Tibial artery (tissue), 4 donors: ENCODE measurements at regions not wholly inside any gene's neighbourhood (a gene's known extent, or its start where the extent isn't known, plus 50 kb on each side); places are given as distances from the start of the nearest gene placed in this dataset.

Experiments used
- DNase-seq, 2 donors: peaks; one replicate each; pipeline ENCODE4 v3.0.0-alpha.2; 2019
- H3K27ac ChIP-seq, 2 donors: fragments of 200-600 bp; sonication (generic) in 1 of 2; 1 replicate in 1 of 2; 2 replicates in 1 of 2; pipeline ENCODE4 v1.5.1; 2018 to 2019; ENCODE audit warnings: mild to moderate bottlenecking in 1 of 2
- H3K27me3 ChIP-seq, 2 donors: fragments of 200-600 bp; sonication (generic) in 1 of 2; one replicate each; pipeline versions ENCODE4 v1.5.1 to v1.6.0; 2016 to 2019
- H3K36me3 ChIP-seq, 3 donors: fragments of 200-600 bp; sonication (generic) in 2 of 3; one replicate each; pipeline ENCODE4 v1.5.1; 2016 to 2019; ENCODE audit warnings: mild to moderate bottlenecking in 2 of 3
- H3K4me1 ChIP-seq, 4 donors: fragments of 200-600 bp; sonication (generic) in 2 of 4; 1 replicate in 3 of 4; 2 replicates in 1 of 4; pipeline ENCODE4 v1.5.1; 2016 to 2019
- H3K4me3 ChIP-seq, 2 donors: fragments of 200-600 bp; sonication (generic) in 1 of 2; 1 replicate in 1 of 2; 2 replicates in 1 of 2; pipeline ENCODE4 v1.5.1; 2018 to 2019; ENCODE audit warnings: mild to moderate bottlenecking in 2 of 2
- H3K9me3 ChIP-seq, 3 donors: fragments of 200-600 bp; sonication (generic) in 1 of 3; one replicate each; pipeline ENCODE4 v1.5.1; 2016 to 2019
- intact Hi-C: fragments of 100-400 bp; cut with DNase I; formaldehyde crosslinking; loops from one replicate; pipeline ENCODE4 v1.15.0; 2023; ENCODE audit warnings: low total_unique reads
- TF ChIP-seq, protein P1 (sequence below), 2 experiments: fragments of 200-600 bp in 1 of 2; fragments of 450-650 bp in 1 of 2; IDR thresholded peaks; one replicate each; pipeline ENCODE4 v1.5.1; 2017 to 2019; ENCODE audit warnings: antibody characterized with exemption in 2 of 2, mild to moderate bottlenecking in 1 of 2, moderate library complexity in 1 of 2

GRCh38 chr7:106589198-106589879, 71.6 kb downstream of the CCDC71L start:
- TF ChIP-seq, protein P1, sequence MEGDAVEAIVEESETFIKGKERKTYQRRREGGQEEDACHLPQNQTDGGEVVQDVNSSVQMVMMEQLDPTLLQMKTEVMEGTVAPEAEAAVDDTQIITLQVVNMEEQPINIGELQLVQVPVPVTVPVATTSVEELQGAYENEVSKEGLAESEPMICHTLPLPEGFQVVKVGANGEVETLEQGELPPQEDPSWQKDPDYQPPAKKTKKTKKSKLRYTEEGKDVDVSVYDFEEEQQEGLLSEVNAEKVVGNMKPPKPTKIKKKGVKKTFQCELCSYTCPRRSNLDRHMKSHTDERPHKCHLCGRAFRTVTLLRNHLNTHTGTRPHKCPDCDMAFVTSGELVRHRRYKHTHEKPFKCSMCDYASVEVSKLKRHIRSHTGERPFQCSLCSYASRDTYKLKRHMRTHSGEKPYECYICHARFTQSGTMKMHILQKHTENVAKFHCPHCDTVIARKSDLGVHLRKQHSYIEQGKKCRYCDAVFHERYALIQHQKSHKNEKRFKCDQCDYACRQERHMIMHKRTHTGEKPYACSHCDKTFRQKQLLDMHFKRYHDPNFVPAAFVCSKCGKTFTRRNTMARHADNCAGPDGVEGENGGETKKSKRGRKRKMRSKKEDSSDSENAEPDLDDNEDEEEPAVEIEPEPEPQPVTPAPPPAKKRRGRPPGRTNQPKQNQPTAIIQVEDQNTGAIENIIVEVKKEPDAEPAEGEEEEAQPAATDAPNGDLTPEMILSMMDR (IDR thresholded peaks at IDR 0.05) = no peak
- Histone ChIP-seq H3K27ac (no peak overlapping the region), H3K4me1 (no peaks in the 10 kb centered on the region), H3K36me3 (no peaks in the 10 kb centered on the region), H3K27me3 (no peaks in the 10 kb centered on the region), H3K4me3 (no peak overlapping the region), H3K9me3 (no peaks in the 10 kb centered on the region)
- intact Hi-C loops = no loop called here
- DNase-seq = no peak

GRCh38 chr7:106588422-106589197, 72.3 kb downstream of the CCDC71L start:
- intact Hi-C loops = no loop called here

GRCh38 chr7:106584914-106585759, 75.8 kb downstream of the CCDC71L start:
- no peak overlapping the region for H3K27ac ChIP-seq
- H3K4me3 ChIP-seq = no peak overlapping the region
- TF ChIP-seq, protein P1 (IDR thresholded peaks at IDR 0.05) = no peak
- no peaks in the 10 kb centered on the region for H3K36me3 ChIP-seq
- no peaks in the 10 kb centered on the region for H3K9me3 ChIP-seq
- no peaks in the 10 kb centered on the region for H3K4me1 ChIP-seq
- intact Hi-C loops = no loop called here
- DNase-seq = no peak
- no peaks in the 10 kb centered on the region for H3K27me3 ChIP-seq

More at GRCh38 chr7:106588422-106589197, 72.3 kb downstream of the CCDC71L start:
- H3K27ac ChIP-seq = no peak overlapping the region
- DNase-seq = no peak
- TF ChIP-seq, protein P1 (IDR thresholded peaks at IDR 0.05) = no peak
- no peak overlapping the region for H3K4me3 ChIP-seq
- H3K4me1 ChIP-seq = no peaks in the 10 kb centered on the region
- H3K9me3 ChIP-seq = no peaks in the 10 kb centered on the region
- no peaks in the 10 kb centered on the region for H3K27me3 ChIP-seq
- H3K36me3 ChIP-seq = no peaks in the 10 kb centered on the region

DNA sequence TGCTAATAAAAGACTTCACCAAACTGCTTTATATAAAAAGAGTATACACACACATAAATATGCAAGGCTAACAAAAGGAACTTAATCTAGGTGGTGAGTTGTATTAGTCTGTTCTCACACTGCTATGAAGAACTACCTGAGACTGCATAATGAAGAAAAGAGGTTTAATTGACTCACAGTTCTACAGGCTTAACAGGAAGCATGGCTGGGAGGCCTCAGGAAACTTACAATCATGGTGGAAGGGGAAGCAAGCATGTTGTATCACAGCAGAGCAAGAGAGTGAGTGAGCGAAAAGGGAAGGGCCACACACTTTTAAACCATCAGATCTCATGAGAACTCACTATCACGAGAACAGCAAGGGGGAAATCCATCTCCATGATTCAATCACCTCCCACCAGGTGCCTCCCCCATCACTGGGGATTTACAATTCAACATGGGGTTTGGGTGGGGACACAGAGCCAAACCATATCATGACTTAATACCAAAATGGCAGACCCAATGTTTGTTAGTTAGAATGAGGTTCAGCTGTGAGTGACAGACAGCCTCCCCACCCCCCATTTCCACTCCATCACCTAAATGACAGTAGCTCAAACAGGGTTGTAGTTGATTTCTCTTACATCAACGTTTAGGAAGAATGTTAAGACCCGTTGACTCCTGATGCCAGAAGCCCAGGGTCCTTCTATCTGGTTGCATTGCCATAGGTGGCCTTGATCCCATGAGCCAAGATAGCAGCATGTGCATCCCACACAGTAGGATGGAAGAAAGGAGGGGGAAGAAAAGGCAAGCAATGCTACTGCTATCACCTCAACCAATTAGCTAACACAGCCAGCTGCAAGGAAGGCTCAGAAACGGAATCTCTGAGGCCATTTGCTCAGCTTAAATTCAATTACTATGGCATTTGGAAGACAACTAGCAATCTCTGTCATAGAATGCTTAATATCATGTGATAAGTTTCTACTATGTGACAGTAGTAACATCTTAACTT, 77.0 kb downstream of the CCDC71L start:
- Histone ChIP-seq H3K9me3 (no peaks in the 10 kb centered on the region), H3K27me3 (no peaks in the 10 kb centered on the region), H3K27ac (no peak overlapping the region), H3K36me3 (no peaks in the 10 kb centered on the region), H3K4me1 (no peaks in the 10 kb centered on the region), H3K4me3 (no peak overlapping the region)
- TF ChIP-seq, protein P1 (IDR thresholded peaks at IDR 0.05) = no peak
- intact Hi-C loops = no loop called here
- DNase-seq = no peak

- no peak overlapping the region for H3K4me3 ChIP-seq
- H3K27me3 ChIP-seq = no peaks in the 10 kb centered on the region
- H3K27ac ChIP-seq = no peak overlapping the region
- no peaks in the 10 kb centered on the region for H3K36me3 ChIP-seq
- no peaks in the 10 kb centered on the region for H3K4me1 ChIP-seq
- intact Hi-C loops = no loop called here
- DNase-seq = no peak
- H3K9me3 ChIP-seq = no peaks in the 10 kb centered on the region
- TF ChIP-seq, protein P1 (IDR thresholded peaks at IDR 0.05) = no peak
Observed at GRCh38 chr7:106583100-106583499, 77.9 kb downstream of the CCDC71L start.
